Smooth muscle cell (in vitro differentiated cells): ENCODE measurements at regions not wholly inside any gene's neighbourhood (a gene's known extent, or its start where the extent isn't known, plus 50 kb on each side); places are given as distances from the start of the nearest gene placed in this dataset.

Experiments used
- DNase-seq: peaks from one replicate; lab custom pipeline; 2025; ENCODE audit not compliant: unreplicated experiment; lab: John Stamatoyannopoulos, UW
- H2AFZ ChIP-seq: fragments of 200-600 bp; sonication (generic); 2 replicates; pipeline ENCODE4 v1.6.0; 2016; ENCODE audit warnings: antibody characterized with exemption, low read depth, mild to moderate bottlenecking
- H3F3A ChIP-seq: fragments of 200-600 bp; sonication (generic); 2 replicates; pipeline ENCODE4 v1.6.0; 2017; ENCODE audit warnings: antibody characterized with exemption, low read depth
- H3K27ac ChIP-seq: fragments of 200-600 bp; sonication (generic); 2 replicates; pipeline ENCODE4 v1.5.1; 2016; ENCODE audit warnings: low read depth, mild to moderate bottlenecking
- H3K27me3 ChIP-seq: fragments of 200-600 bp; sonication (generic); 2 replicates; pipeline ENCODE4 v1.6.1; 2016; ENCODE audit warnings: low read depth, mild to moderate bottlenecking
- H3K36me3 ChIP-seq: fragments of 200-600 bp; sonication (generic); 2 replicates; pipeline ENCODE4 v1.5.1; 2016; ENCODE audit warnings: low read depth
- H3K4me1 ChIP-seq: fragments of 200-600 bp; sonication (generic); 2 replicates; pipeline ENCODE4 v1.5.1; 2016; ENCODE audit warnings: low read depth
- H3K4me2 ChIP-seq: fragments of 200-600 bp; sonication (generic); 2 replicates; pipeline ENCODE4 v1.6.0; 2016; ENCODE audit warnings: mild to moderate bottlenecking
- H3K4me3 ChIP-seq: fragments of 200-600 bp; sonication (generic); 2 replicates; pipeline ENCODE4 v1.5.1; 2016; ENCODE audit warnings: mild to moderate bottlenecking
- H3K79me2 ChIP-seq: fragments of 200-600 bp; sonication (generic); 2 replicates; pipeline ENCODE4 v1.6.0; 2016; ENCODE audit warnings: low read depth, mild to moderate bottlenecking
- H3K9ac ChIP-seq: fragments of 200-600 bp; sonication (generic); 2 replicates; pipeline ENCODE4 v1.6.0; 2016; ENCODE audit warnings: low read depth
- H3K9me3 ChIP-seq: fragments of 200-600 bp; sonication (generic); replicated peaks from 2 replicates; pipeline ENCODE4 v1.5.1; 2016; ENCODE audit warnings: low read depth
- H4K20me1 ChIP-seq: fragments of 200-600 bp; sonication (generic); 2 replicates; pipeline ENCODE4 v1.6.0; 2016; ENCODE audit warnings: low read depth
- CTCF ChIP-seq: fragments of 200-600 bp; sonication (generic); IDR thresholded peaks from 2 replicates; pipeline ENCODE4 v1.5.1; 2017; ENCODE audit warnings: borderline replicate concordance, mild to moderate bottlenecking, antibody characterized with exemption; ENCODE audit not compliant: insufficient read depth, poor library complexity, severe bottlenecking
- WGBS: methylation state at CpG from one replicate; pipeline ENCODE4 v1.1.7; 2016; ENCODE audit warnings: low lambda C conversion rate; 5-methylcytosine and 5-hydroxymethylcytosine counted together

- Histone ChIP-seq H3K27ac (no peak overlapping the region), H3K9ac (no peak overlapping the region), H3K4me1 (no peaks in the 10 kb centered on the region), H3K27me3 (no peaks in the 10 kb centered on the region), H3K36me3 (no peaks in the 10 kb centered on the region), H3K4me2 (no peak overlapping the region), H3K79me2 (no peaks in the 10 kb centered on the region), H3K9me3 (no peaks in the 10 kb centered on the region), H4K20me1 (no peaks in the 10 kb centered on the region), H2AFZ (no peak overlapping the region), H3F3A (no peaks in the 10 kb centered on the region), H3K4me3 (no peak overlapping the region)
- WGBS: 93% methylated on average over 2 of the region's 2 CpGs
- DNase-seq: no peak
- no peak for TF ChIP-seq CTCF
Measured at GRCh38 chr9:80204054-80204453, 632.3 kb downstream of the TLE4 start.

- no peaks in the 10 kb centered on the region for H3F3A ChIP-seq
- WGBS: 62% methylated on average over 1 of the region's 1 CpG
- no peaks in the 10 kb centered on the region for H4K20me1 ChIP-seq
- H3K36me3 ChIP-seq: no peaks in the 10 kb centered on the region
- H3K27ac ChIP-seq: no peak overlapping the region
- no peaks in the 10 kb centered on the region for H3K27me3 ChIP-seq
- H3K9ac ChIP-seq: no peak overlapping the region
- TF ChIP-seq CTCF: no peak
- H3K4me1 ChIP-seq: no peaks in the 10 kb centered on the region
- H3K4me2 ChIP-seq: no peak overlapping the region
- H3K4me3 ChIP-seq: no peak overlapping the region
- no peaks in the 10 kb centered on the region for H3K9me3 ChIP-seq
- H2AFZ ChIP-seq: no peak overlapping the region
- H3K79me2 ChIP-seq: no peaks in the 10 kb centered on the region
- DNase-seq: no peak
Measured at GRCh38 chr9:80197661-80198060, 625.9 kb downstream of the TLE4 start.

- Histone ChIP-seq H4K20me1 (no peaks in the 10 kb centered on the region), H3K9ac (no peak overlapping the region), H3K79me2 (no peaks in the 10 kb centered on the region), H3F3A (no peaks in the 10 kb centered on the region), H3K4me1 (no peaks in the 10 kb centered on the region), H3K4me3 (no peak overlapping the region), H3K4me2 (no peak overlapping the region), H2AFZ (peak overlapping the region; percentile 27), H3K27me3 (no peaks in the 10 kb centered on the region), H3K9me3 (no peaks in the 10 kb centered on the region), H3K27ac (no peak overlapping the region), H3K36me3 (no peaks in the 10 kb centered on the region)
- no peak for DNase-seq
- no peak for TF ChIP-seq CTCF
Measured at GRCh38 chr9:80191108-80191507, 619.3 kb downstream of the TLE4 start.

- Histone ChIP-seq H3K9ac (no peak overlapping the region), H3K4me1 (no peaks in the 10 kb centered on the region), H3K36me3 (no peaks in the 10 kb centered on the region), H3F3A (no peaks in the 10 kb centered on the region), H3K27ac (no peak overlapping the region), H2AFZ (no peak overlapping the region), H3K79me2 (no peaks in the 10 kb centered on the region), H3K27me3 (no peaks in the 10 kb centered on the region), H3K9me3 (no peaks in the 10 kb centered on the region), H4K20me1 (no peaks in the 10 kb centered on the region), H3K4me3 (no peak overlapping the region), H3K4me2 (no peak overlapping the region)
- 92% methylated on average over 4 of the region's 4 CpGs for WGBS
- TF ChIP-seq CTCF: no peak
- no peak for DNase-seq
Measured at GRCh38 chr9:80188579-80188978, 616.8 kb downstream of the TLE4 start.
